ENCODE measurements at regions not wholly inside any gene's neighbourhood (a gene's known extent, or its start where the extent isn't known, plus 50 kb on each side); places are given as distances from the start of the nearest gene placed in this dataset.

GRCh38 chr7:42702647-42703046, 209.2 kb downstream of the C7orf25 start:
- TF ChIP-seq CTCF (IDR thresholded peaks at IDR 0.05; ENCODE audit: borderline replicate concordance, extremely low read depth, low read length, poor library complexity, severe bottlenecking) (no peak), EZH2 (IDR thresholded peaks at IDR 0.05; ENCODE audit: borderline replicate concordance, low read depth, low read length, severe bottlenecking) (no peak)

All from DND-41 (cell line).